Cerebellar cortex (tissue), 1 donor: ENCODE measurements at regions not wholly inside any gene's neighbourhood (a gene's known extent, or its start where the extent isn't known, plus 50 kb on each side); places are given as distances from the start of the nearest gene placed in this dataset.

Experiments
- DNase-seq: peaks from one replicate; pipeline ENCODE4 v3.0.0-alpha.2; 2015; ENCODE audit warnings: low spot score

DNA sequence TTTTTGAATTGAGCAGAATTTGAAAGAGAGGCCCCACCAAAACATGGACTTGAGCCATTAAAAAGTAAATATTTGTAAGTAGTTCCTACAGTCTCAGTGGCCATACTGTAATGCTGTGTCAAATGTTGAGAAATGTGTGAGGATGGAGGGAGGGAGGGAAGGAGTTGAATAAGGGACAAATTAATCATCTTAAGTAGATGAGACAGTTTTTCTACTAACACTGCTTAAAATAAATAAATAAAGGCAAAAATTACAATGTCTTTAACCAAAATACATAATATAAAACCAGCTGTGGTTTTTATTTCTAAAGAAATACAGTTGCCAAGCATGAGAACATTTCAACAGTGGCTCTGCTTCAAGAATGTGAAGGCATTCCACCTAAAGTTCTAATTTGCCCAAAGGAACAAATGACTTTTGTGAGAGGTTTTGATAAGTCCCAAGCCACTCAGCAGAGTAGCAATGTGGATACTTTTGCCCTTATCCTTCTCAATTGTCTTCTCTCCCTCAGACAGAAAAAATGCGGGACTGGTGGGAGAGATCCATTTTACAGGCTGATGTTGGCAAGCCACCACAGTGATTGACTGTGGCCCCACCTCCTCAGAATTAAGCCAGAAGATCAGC is 427.0 kb upstream of the RARB start:
- DNase-seq: no peak

DNA sequence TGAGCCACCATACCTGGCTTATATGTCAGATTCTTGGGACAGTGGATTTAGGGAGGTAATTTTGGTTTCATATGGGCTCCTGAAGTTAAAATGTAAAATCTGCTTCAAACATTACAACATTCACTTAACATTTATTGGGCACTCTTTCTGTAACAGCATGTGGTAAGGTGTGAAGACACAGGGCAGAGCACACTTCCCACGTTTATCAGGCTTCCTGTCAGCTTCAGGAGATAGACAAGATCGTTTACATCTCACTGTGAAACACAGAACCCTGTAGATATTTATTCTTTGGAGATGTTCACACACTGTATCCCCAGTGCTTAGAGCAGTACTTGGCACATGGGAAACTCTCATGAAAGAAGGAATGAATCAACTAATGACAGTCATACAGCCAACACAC is 426.0 kb upstream of the RARB start:
- no peak for DNase-seq

DNA sequence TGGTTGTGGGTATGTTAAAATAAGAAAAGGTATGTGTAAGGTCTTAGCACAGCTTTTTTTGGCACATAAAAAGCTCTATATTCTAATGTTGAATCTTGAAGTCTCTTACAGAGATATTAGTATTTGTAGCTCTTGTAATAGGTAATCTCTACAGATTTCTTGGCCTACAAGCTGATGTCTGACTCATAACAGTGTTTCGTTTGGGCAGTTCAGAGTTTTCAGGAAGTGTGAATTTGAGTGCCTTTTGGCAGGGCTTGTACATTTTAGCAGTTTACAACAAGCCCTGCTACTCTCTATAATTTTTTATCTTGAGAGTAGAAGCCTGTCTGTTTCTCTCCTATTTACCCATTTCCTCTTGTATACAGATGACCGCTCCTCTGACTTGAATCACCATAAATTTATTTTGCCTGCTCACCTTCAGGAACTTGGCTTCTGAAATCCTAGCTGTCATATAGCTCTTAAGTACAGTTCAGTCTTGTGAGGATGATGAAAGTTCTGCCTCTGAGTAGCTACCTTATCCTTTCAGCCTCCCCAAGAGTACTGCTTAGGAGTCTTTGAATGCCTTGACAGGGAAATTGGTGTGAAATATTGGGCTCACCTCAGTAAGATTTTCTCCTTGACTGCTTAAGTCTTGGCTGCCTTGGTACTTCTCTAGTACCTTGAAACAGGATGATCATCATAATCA is 419.9 kb upstream of the RARB start:
- DNase-seq: no peak

DNA sequence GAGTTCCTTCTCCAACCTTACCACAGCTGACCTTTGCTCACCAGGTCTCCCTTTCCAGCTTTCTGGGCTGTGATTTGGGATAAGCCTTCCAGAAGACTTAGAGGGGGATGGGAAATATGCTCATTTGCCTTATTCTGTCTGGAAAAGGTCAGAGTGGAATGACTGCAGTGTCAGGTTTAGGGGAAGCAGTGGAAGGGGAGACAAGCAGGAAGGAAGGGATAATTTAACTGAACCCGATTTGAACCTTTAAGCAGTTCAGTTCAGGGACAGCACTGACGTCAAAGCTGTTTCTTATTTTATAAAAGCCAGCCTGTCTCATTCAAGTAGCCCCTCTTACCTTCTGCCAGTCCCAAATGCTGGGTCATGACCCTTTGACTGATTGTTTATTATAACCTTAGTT is 418.4 kb upstream of the RARB start:
- no peak for DNase-seq

DNA sequence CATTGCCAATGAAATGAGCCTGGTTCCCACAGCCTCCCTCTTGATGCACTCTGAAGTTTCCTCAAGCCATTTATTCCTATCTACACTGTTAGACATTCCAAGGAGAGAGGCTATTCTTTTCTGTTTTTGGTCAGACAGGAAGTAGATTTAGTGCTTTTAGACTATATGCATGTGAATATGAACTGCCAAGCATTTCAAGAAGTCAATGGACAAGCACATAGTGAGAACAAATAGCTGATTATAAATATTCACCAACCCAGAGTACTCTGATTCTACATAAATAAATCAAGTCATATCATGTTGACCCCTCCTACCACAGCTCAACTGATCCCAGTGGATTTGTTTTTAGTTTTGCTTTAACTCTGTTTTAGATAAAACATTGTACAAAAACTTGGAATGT is 412.5 kb upstream of the RARB start:
- DNase-seq: no peak

DNA sequence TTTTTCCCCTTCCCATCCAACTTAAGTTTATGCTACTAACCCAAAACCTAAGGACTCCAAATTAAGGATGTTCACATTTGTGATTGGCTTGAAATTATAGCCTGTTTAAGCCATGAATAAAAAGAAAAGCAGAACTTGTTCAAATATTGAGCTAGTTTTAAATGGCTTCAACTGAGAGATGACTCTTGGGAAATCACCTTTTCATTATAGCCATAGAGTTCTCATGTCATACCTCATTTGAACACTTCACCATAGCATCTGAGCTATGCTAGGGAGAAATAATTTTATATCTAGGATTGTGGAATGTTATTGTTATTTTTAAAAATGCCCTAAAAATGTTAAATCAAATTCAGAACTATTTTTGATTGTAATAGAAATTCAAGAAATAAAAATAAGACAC is 409.2 kb upstream of the RARB start:
- DNase-seq: no peak

DNA sequence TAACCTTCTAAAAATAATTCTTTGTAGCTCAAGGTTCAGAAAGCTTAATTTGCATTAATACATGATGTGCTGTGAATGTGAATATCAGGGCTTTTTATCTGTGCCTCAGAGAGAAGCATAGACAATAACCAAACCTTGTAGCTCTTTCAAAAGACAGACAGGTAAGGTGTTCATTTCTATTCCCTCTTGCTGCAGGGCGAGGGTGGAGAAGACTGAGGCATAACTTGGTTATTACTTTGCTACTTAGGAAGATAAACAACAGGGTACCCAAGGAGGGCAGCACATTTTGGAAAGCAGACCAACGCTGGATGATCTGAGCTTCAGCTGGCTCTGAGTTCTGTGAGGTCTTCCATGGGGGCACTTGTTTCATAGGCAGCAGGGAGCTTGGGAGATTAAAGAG is 408.6 kb upstream of the RARB start:
- no peak for DNase-seq

DNA sequence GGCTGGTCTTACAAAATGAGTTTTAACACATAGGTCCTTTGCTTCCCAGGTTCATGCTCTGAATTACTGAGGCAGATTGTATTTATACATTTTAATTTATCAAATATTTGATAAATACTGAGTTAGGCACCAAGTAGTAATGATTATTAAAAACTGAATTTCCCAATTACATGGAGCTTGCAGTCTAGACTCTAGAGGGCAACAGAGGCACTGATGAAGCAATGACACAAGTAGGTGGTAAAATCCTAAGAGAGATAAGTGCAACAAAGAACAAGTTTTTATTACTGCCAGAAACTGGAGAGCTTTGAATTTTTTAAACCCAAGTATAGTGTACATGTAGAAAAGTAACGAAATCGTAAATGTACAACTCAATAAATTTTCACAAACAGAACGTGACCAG is 406.2 kb upstream of the RARB start:
- DNase-seq: no peak

DNA sequence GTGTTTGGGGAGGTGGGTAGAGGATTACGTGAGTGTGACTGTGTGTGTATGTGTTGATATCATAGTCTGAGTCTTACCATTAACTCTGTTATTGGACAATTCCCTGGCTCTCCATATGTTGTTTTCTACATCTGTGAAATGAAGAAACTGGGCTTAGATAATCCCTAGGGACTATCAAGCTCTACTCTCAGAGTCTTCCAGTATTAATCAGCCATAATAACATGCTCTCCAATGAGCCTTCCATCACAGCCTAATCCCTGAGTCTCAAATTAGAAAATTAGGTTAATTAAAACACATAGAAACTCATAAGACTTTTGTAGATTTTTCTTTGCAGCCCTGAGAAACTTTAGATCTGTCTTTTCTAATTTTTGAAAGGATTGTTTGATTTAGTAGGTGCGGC is 404.2 kb upstream of the RARB start:
- DNase-seq: no peak

DNA sequence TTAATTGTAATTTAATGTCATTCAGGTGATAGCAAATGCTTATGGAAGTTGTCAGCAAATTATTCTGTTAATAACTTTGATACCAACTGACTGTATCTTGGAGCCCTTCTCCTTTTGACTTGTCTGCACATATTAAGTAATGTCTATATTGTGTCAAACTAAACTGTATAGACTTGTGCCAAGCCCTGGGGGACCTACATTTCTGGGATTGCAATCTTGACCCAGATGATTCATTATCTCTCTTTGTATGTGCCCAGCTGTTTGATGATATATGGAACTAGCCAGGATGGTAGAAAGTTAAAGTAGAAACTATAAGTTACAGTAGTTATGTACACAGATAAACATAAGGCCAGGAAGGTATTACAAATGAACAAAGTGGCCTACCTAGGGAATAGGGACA is 402.8 kb upstream of the RARB start:
- no peak for DNase-seq

DNA sequence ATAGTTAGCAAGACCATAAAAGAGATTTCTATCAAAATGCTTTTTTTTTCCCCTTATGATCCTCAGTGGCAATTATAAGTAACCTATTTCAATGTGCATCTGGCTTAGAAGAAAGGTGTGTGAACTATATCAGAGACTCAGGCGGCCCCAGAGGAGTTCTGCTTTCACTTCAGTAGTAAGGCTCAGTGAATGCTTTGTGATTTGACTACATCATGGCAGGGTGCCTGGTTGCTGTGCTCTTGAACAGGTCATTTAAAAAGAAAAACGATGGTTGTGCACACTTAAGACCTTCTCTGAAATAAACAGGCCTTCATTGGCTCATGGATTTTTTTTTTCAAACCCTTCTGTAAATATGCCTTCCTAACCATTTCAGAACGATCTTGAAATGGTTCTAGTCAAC is 400.4 kb upstream of the RARB start:
- DNase-seq: no peak

DNA sequence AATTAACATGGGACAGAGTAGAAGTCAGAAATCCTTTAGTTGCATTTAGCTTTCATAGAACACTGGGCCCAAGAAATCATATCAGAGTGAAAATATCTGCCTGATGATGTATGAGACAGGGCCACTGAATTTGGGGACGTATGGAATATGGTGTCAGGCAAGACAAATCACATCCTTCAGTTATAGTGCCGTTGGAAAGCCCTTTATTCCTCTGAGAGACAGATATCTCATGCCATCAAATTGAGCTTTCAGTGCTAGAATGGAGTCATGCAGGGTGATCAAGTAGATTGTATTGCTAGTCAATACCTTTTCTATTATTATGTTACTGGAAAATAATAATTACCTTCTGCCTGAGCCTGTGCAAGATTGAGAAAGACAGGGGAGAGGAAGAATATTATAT is 398.2 kb upstream of the RARB start:
- no peak for DNase-seq

DNA sequence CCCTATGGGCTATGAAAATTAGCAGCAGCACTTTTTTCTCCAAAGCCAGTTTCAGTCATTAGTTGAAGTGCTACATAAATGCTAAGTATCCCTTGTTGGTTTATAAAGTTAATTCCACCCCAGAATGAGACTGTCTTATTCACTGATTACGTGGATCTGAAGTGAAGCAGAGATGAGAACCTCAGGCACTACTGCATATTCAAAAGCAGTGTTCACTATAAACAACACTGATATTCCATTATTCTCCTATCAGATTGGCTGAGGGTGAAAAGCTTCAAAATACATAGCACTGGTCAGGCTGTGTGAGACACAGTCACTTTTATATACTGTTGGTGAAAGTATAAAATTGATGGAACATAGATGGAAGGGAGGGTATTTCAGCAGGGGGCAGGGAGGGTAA is 395.7 kb upstream of the RARB start:
- no peak for DNase-seq

DNA sequence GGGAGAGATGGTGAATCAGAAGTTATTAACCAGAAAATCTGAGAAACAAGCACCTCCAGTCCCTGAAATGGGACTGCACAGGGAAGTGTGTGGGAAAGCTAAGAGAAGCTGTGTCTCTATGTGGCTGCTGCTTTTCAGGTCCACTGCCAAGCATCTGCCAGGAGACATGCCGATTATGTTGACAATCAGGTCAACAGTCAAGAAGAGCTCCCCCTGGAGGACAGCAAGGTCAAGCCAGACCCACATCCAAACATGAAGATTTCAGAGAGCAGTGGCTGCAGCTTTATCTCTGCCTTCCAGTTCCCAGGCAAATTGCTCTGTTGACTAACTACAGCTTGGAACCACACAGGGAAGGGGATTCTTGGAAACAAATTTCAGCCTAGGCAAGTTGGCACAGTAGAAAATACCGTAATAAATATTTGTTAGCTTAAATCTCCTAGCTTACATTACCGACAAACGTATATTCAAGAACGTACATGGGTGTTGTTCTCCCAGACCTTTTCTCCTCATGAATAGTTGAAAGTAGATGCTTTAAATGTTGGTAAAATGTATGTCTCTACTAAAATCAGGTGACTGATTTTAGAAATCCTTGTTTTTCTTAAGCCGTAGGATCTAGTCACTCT is 394.5 kb upstream of the RARB start:
- DNase-seq: peak; percentile 36

DNA sequence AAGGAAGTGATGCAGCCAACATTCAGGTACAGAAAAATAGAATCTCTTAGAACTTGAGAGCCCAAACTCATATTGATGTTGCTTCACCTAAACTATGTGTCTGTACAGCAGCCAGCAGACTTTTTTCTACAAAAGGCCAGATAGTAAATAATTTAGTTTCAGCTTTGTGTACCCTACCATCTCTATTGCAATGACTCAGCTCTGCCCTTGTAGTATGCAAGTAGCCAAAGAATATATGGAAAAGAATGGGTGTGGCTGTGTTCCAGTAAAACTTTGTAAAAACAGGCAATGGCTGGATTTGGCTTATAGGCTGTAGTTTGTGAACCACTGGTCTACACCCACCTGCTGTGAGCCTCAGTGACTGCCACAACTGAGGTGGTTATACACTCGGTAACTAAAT is 392.5 kb upstream of the RARB start:
- no peak for DNase-seq

DNA sequence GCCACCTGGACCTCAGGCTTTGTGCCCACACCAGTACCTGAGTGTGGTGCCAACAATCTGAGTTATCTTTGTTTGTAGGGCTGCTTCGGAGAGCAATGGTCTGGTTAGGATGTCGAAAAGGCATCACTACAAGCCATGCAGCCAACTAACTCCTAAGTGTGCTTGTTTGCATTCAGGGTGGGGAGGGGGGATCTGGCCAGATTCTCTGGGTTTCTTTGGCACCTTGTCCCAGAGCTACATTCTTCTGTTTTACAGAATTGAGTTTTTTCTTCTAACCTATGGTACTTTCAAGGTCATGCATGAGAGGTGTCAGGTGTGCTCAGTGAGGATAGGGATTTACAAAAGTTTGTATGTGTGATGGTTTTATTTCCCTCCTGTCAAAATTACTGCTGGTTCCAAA is 391.4 kb upstream of the RARB start:
- DNase-seq: no peak

DNA sequence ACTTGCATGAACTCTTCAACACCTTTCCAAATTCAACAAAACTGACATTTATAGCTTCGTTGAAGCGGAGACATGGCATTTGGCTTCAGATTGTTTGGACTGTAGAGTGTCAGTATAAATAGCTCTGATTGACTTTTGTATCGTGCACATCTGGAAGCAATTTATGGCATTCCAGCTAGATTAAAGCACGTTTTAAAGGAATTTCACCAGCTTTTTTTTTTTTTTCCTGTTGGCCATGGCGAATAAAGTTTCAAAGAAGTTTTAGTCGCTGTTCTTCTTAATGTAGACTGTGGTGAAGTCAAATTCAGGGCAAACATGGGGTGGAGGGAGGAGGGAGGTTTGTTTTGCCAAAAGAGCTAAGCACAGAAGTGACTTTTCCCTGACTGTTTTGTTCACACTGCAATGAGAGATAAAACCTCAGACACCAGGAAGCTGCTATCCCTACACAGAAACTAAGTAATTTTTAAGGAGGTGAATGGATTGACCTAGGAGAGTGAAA is 391.0 kb upstream of the RARB start:
- no peak for DNase-seq

DNA sequence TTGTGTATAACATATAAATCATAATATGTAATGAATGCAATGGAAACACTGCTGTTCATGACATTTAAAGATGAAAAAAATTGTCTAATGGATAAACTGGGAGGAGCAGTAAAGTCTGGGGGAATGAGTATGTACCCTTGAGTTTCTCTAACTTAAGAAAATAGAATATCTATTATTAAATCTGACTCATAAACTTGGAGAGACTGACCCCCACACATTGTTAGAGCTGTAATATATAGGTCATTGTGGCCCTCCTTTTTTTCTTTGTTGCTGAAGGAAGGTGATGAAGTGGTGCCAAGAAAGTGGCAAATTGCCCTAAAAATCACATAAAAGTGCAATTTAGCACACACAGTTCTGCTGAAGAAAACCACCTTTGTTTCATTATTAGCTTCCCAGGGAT is 389.8 kb upstream of the RARB start:
- DNase-seq: no peak

DNA sequence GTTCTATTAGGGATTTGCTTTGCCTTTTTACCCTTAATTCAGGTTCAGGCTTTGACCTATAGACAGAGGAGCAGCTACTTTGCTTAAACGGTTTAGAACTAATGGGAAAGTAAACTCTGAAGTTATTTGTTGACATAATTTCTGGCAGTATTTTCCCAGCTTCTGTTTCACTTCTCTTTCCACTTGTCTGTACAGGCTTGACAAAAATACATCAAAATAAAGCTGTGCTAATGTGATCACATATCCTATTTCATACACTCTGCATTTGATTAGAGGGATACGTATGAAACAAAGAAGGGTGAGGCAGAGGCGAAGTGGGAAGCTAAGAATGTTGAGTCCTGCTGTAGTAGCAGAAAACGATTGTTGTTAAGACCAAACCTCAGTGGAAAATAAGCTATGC is 389.1 kb upstream of the RARB start:
- DNase-seq: no peak

DNA sequence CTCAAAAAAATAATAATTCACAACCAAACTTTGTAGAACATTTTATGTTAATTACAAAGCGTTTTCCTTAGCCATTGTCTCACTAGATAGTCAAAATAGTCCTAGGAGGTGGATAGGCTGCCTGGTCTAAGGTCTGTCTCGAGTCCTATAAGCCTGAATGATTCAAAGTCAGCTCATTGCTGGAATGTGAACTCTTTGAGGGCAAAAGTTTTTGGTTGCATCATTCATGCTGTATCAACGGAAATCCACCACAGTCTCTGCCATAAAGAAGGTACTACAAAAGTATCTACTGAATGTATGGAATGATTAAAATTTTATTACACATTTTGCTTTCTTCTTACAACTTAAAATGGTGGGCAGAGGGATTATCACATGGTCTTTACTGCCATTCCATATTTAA is 387.3 kb upstream of the RARB start:
- no peak for DNase-seq

DNA sequence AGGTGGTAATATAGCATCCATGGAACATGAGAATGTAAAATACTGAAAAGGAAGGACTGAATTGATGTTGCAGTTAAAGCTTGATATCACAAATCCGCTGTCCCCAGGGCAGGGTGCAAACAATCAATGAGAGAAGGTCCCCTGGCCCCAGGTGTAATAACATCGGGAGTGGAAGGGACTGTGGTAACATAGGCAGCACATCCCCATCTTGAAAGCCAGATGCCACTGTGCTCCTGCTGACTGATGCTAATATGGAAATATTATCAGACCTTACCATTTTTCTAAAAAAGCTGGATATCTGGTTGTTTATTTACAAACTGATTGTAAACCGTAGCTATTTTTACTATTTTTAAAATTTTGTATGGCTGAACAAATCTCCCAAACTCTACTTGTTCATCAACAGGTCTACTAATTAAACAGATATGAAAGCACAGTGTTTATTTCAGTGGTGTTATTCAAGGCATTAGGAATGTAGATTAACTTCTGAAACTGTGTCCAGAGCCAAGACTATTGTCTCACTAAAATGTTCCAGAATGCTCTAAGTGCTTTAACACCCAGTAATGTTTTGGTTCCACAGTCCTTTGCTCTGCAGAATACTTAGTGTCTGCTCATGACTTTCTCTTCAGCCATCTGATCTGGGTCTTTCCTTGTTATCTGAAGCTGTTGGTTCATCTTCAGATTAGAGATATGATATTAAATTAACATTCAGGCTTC is 386.0 kb upstream of the RARB start:
- no peak for DNase-seq

DNA sequence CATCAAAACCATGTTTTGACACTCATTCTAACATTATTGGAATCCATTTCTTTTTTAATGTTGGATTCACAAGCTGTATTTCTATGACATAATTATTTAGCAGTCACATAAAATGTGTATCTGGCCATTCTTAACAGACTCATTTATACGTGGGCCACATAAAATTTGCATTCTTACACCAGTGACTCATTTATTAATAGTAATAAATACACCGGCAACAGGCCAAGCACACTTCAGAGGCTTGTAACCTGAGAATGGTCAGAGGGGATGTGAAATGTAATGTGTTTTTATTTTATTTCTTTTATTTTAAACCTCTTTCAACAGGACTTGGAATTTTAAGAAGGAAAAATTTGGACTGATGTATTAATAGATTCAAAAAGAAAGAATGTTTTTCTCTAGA is 384.9 kb upstream of the RARB start:
- no peak for DNase-seq

DNA sequence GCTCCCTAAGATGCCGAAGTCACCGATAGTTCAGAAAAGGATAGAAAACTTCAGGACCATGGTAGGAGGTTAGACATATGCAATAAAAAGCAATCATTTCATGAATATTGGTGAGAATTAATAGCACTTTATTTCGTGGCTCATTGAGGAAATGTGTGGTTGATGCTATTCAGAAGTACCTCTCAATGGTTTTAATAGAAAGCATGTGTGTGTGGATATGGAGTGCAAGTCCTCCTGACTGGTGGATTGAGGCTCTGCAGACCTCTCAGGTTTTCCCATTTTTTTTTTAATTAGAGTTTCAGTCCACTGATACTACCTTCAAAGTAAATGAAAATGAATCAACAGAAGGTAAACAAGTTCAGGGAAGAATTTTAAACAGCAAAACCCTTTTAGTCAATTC is 384.3 kb upstream of the RARB start:
- DNase-seq: no peak
